Eye (tissue), 1 donor: ENCODE measurements at regions not wholly inside any gene's neighbourhood (a gene's known extent, or its start where the extent isn't known, plus 50 kb on each side); places are given as distances from the start of the nearest gene placed in this dataset.
A peak's percentile ranks its signal among the peaks of the same experiment; 100 is the strongest.
"Not testable (repeated sequence)": the region's sequence is repeated elsewhere in the genome, so short reads cannot be mapped to it uniquely, and the experiment has no call there.

ENCODE experiments used
- DNase-seq: peaks from one replicate; pipeline ENCODE4 v3.0.0-alpha.2; 2015

GRCh38 chr5:99694884-99695283 lies 766.1 kb upstream of the CHD1 start:
- no peak for DNase-seq

GRCh38 chr5:99686538-99686937 lies 757.7 kb upstream of the CHD1 start:
- no peak for DNase-seq

GRCh38 chr5:99675974-99676373 lies 747.2 kb upstream of the CHD1 start:
- no peak for DNase-seq

GRCh38 chr5:99674101-99674500 lies 745.3 kb upstream of the CHD1 start:
- DNase-seq, result peak; percentile 1

GRCh38 chr5:99664972-99665371 lies 736.2 kb upstream of the CHD1 start:
- DNase-seq, result no peak

- DNase-seq, result no peak
These were observed 722.5 kb upstream of the CHD1 start for GRCh38 chr5:99651298-99651697.

- no peak for DNase-seq
These were observed 717.3 kb upstream of the CHD1 start for GRCh38 chr5:99646011-99646647.

- DNase-seq, result no peak
These were observed 716.0 kb upstream of the CHD1 start for GRCh38 chr5:99644822-99645221.

GRCh38 chr5:99640646-99641045 lies 711.8 kb upstream of the CHD1 start:
- no peak for DNase-seq

GRCh38 chr5:99639905-99640304 lies 711.1 kb upstream of the CHD1 start:
- no peak for DNase-seq

- DNase-seq, result no peak
These were observed 707.9 kb upstream of the CHD1 start for GRCh38 chr5:99636663-99637062.

- DNase-seq, result no peak
These were observed 693.2 kb upstream of the CHD1 start for GRCh38 chr5:99621772-99622681.

GRCh38 chr5:99617335-99617734 lies 688.5 kb upstream of the CHD1 start:
- no peak for DNase-seq

GRCh38 chr5:99614888-99615287 lies 686.1 kb upstream of the CHD1 start:
- DNase-seq, result no peak

- no peak for DNase-seq
These were observed 678.3 kb upstream of the CHD1 start for GRCh38 chr5:99607124-99607523.

GRCh38 chr5:99605904-99606303 lies 677.1 kb upstream of the CHD1 start:
- DNase-seq, result no peak

- DNase-seq, result no peak
These were observed 672.1 kb upstream of the CHD1 start for GRCh38 chr5:99600952-99601351.

GRCh38 chr5:99590806-99591205 lies 662.0 kb upstream of the CHD1 start:
- DNase-seq, result no peak

- no peak for DNase-seq
These were observed 660.6 kb upstream of the CHD1 start for GRCh38 chr5:99589424-99589823.

GRCh38 chr5:99587983-99588382 lies 659.2 kb upstream of the CHD1 start:
- DNase-seq, result no peak

GRCh38 chr5:99586878-99587277 lies 658.1 kb upstream of the CHD1 start:
- DNase-seq, result no peak

GRCh38 chr5:99581204-99581603 lies 652.4 kb upstream of the CHD1 start:
- DNase-seq, result not testable (repeated sequence)

GRCh38 chr5:99562937-99563627 lies 634.3 kb upstream of the CHD1 start:
- not testable (repeated sequence) for DNase-seq
